HG03558 (cell line): ENCODE measurements at regions not wholly inside any gene's neighbourhood (a gene's known extent, or its start where the extent isn't known, plus 50 kb on each side); places are given as distances from the start of the nearest gene placed in this dataset.

Experiments used
- ATAC-seq: cut with Tn5 transposase; IDR thresholded peaks from one replicate; pipeline ENCODE4 v1.9.1; 2021; ENCODE audit warnings: moderate number of reproducible peaks; ENCODE audit not compliant: unreplicated experiment; ENCODE audit errors: extremely low read depth

DNA sequence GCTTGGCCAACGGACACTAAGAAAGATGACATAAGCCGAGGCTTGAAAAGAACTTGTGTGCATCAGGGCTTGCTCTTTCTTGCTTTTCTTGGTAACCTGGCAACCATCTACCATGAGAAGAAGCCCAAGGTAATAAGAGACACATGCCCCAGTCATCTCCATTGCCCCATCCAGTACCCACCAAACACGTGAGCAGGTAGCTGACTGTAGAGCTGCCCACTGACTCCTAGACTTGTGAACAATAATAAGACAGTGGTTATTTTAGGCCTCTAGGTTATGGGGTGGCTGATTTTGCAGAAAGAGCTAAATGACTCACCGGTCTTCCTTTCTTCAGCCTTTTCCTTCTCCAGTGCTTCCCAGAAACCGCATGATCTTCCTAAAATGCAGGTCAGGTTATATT, 105.0 kb upstream of the JUN start:
- no peak for ATAC-seq

DNA sequence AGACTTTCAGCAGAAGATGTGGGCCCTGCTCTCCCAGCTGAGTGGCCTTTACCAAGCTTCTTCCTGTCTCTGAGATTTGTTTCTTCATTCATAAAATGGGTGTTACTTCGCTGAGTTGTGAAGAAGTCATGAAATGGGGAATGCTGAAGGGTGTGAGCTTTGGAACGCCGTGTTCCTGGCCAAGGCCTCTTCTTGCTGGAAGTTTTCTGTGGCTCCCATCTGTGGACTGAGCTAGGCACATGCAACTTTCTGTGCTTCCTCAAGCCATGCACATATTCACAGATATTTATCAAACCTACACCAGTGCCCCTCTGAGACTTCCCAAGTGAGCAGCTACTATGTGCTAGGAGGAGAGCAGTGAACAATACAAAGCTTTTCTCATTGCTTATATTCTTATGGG, 106.3 kb upstream of the JUN start:
- no peak for ATAC-seq

DNA sequence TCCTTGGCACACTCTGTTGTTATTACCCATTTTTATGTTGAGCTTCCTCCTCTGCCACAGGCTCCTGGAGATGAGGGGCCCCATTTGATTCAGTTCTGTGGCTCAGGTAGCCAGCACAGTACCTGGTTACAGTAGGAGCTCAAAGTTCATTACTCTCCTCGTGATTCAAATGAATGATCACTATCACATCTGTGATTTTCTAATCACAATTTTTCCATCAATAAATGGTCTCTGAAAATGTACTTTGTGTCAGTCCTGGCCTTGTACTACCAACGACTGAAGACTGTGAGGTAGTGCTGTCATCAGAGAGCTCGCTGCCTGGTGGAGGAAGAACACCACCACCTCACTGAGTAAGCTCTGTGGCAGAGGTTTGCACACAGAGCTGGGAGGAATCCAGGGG, 106.8 kb upstream of the JUN start:
- no peak for ATAC-seq

DNA sequence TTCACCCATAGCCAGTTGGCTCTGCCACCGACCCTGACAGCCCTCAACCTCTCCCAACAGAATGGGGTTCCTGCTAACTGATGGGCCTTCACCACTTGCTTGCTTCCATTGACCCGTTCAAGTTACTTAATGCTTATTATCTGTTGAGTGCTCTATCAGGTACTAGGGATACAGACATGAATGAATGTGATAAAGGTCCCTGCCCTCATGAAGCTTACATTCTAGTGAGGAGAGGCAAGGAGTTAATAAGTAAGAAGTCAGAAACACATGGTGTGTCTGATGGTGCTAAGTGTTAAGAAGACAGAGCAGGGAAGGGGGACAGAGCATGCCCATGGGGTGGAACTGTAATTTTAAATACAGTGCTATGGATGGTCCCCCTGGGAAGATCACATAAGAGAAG, 107.5 kb upstream of the JUN start:
- no peak for ATAC-seq

DNA sequence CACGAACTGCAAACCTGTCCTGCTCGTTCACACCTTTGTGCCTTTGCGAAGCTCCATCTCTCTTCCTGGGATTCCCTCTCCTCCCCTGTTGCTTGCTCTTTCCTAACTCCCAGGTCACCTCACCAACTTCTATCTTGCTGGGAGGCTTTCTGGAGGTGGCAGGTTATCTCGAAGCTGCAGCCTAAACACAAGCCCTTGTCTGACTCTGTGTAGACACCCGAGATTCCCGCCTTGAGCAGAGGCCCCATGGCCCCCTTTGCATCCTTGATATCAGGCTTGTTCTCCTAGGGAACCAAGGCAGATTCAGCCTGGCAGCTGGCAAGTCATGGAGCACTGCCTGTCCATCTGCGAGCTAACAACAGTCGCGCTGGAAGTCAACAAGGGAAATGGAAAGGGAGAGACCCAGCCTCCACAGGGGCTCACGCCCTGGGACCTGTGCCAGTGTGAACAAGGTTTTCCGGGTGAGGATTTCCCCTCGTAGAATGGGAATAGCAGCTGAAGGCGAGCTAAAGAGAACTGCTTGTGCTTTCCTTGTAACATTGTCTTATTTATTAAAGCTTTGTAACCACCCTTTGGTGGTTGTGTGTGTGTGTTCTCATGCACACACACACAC, 109.5 kb upstream of the JUN start:
- ATAC-seq: no peak

DNA sequence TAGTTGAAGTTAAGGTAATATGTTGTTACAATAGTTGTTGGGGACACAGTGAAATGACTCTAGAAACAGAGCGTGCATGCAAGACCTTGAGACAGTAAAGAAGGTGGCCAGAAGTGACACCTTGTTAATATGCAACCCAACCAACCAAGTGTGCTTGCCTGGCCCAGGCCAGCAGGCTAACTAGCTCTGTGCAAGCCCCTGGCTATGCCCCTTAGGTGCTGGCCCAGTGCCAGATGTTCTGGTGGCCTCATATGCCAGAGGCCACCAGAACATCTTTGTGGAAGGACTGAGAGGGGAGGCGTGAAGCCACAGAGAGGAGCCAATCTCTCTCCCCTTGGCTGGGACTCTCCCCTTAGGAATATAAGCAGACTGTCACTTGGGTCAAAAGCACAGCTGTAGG, 111.2 kb upstream of the JUN start:
- no peak for ATAC-seq

DNA sequence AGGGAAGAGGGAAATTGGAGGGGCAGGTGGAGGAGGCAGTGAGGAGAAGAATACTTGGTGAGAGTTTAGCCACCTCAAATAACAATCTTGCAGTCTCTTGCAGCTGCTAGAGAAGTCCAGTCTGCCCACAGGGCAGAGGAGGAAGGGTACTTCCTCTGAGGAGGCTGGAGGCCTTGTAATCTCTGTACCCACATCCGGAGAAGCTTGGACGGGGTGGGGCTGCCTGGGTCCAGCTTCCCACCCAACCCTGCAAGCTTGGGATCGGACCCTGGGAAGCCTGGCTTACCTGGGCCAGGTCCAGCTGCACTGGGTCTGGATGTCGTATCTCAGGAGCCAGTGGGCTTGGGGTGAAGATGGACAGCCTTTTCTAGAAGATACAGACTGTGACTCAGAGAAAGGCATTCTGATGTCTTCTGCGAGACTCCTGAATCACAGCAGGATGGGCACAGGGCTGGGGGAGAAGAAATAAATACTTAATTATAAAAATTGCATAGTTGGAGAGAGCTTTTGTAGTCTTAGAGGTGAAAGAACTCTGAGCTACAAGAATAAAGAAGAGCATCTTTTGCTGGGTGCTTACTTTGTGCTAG, 111.8 kb upstream of the JUN start:
- no peak for ATAC-seq

DNA sequence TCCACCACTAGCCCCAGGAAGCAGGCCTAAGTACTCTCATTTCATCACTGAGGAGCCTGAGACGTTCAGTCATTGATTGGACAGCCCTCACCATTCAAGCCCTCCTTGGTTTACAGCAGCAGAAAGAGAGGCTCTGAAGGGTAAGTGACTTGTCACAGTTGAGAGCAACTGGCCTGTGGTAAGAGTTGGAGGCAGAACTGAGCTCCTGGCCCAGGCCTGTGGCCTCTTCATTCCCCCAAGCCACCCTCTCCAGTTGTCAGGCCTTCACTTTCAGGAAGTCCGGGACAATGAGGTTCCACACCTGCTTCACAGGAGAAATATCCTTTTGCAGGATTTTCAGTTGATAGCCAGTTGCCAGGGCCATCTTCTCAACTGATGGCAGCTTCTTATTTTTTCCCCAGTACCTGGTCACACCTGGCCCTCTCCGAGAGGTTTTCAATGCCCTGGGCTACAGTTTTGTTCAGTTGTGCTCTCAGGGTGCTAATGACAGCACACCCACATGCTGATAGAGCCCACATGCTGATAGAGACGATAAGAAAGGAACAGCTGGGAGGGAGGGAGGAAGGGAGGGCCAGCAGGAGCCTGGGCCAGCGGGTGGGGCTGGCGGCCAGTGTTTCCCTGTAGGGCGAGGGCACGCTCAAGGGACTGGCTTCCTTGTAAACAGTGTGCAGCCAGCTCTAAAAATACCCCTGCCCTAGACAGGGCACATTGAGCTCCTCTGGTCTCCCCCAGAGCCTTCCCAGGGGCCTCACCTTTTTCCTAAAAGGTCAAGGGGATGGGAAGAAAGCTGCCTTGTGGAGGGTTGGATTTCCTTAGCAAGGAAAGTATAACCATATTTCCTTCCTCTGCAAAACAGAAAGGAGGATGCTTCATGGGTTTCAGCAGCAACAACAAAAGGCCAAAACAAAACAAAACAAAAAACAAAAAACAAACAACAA, 112.7 kb upstream of the JUN start:
- ATAC-seq: no peak

DNA sequence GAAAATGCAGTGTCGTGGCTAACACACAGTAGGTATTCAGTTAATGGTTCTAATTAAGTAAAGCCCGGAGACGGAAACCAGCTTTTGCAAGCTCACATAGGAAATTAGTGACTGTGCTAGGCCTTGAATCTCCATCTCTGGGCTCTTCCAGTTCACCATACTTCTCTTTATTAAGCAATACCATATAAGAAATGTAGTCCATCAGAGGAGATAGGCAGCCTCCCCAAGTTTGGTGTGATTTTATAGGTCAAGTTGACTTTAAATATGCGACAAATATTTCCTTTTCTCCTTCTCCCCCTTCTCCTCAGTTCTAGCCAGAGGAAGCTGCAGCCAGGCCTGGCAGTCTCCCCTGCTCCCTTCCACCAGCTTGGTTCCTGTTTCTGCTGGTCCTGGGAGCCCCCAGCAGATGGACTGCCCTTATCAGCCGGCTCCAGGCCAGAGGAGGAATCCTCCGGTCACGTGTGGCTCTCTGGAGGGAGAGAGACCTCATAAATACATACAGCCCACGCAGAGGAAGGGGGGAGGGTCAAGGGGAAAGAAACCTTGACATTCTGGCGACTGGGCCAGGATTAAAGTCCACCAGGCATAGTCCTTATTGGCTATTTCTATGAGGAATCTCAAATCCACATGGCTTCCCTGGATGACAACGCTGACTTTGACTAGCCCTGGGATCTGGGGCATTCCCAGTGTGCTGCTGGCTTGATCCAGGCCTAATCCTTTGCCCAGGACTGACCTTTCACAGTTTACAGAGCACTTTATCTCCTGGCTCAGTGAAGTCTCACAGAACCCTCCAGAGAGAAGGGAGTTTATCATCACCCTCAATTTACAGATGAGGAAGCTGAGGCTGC, 115.1 kb upstream of the JUN start:
- ATAC-seq: no peak

DNA sequence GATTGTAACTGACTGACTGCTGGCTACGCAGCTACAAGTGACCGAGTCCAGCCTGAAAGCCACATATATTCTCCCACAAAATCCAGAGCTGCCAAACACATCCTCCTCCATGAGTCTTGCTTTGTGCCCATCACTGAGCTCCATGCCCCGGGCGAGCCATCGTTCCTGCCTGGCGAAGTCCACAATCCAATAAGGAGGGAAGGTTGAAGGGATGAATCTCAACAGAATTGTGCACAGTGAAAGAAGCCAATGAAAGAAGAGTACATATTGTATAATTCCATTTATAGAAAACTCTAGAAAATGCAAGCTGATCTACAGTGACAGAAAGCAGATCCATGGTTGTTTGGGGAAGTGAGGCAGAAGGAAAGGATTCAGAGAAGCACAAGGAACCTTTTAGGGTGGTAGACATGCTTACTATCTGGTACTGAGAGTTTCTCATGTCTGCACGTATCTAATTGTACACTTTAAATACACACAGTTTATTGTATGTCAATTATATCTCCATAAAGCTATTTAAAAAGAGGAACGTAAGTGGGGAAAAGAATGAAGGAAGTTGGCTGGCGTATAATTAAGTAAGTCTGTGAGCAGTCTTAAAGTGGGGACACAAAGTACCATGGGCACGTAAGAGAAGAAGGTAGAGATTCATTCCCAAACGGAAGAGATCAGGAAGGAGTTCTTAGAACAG, 115.9 kb upstream of the JUN start:
- ATAC-seq: no peak

DNA sequence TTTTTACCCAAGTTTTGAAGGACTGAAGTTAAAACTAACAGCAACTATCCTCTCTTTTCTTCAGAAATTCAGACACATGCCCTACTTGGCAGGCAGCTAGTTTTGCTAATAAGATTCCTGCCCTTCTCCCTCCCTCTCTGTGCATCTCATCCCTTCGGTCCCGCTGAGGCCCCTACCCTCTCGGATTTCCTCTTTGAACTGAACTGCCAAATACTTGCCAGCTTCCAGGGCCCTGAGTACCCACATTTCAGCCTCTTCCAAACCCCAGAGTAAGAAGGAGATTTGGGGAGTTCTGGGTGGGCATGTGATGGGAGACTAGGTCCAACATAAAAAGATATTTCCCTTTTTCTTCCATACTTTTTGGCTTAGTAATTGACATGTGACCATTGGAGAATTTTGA, 116.5 kb upstream of the JUN start:
- no peak for ATAC-seq

DNA sequence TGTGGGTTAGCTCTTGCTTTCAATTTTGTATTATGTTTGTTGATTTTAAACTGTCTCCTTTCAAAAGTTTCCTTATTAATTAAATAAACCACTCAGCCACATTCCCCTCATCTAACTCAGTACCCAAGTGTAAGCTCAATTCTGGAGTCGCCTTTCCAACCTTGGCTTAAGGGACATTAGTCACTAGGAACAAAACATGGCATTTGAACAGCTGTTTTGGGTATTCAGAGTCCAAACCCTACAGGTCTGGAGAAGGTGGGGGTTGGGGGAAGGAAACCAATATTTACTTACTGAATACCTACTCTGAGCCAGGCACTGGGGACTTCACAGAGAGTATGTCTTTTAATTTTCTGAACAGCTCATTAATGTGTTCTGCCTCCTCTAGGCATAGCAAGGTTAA, 117.2 kb upstream of the JUN start:
- no peak for ATAC-seq

DNA sequence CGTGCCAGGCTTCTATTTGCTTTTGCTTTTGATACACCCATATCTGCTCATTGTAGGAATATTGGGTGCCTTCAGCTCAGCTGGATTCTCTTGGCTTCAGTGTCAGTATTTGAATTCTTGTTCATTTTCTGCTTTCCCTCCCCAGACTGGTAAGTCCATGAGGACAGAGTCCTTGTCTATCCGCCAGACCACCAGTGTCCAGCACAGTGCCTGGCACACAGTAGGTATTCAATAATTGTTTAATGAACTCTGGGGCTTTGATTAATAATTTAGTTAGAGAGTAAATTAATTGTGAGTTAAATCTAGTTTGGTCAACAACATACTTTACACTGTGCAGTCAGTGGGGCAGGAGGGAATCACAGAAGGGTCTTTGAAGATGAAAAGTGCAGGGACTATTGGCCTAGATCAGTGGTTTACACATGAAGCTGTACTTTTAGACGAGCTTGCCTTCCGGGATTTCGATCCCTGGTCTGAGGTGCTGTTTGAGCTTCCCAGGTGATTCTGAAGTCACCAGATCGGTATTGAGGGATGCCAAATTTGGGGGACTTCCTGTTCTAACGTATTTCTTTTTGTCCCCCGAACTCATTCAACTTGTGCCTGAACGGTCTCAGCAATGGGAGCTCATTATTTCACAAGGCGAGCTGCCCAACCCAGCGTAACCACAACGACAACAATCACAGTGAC, 119.1 kb upstream of the JUN start:
- no peak for ATAC-seq

DNA sequence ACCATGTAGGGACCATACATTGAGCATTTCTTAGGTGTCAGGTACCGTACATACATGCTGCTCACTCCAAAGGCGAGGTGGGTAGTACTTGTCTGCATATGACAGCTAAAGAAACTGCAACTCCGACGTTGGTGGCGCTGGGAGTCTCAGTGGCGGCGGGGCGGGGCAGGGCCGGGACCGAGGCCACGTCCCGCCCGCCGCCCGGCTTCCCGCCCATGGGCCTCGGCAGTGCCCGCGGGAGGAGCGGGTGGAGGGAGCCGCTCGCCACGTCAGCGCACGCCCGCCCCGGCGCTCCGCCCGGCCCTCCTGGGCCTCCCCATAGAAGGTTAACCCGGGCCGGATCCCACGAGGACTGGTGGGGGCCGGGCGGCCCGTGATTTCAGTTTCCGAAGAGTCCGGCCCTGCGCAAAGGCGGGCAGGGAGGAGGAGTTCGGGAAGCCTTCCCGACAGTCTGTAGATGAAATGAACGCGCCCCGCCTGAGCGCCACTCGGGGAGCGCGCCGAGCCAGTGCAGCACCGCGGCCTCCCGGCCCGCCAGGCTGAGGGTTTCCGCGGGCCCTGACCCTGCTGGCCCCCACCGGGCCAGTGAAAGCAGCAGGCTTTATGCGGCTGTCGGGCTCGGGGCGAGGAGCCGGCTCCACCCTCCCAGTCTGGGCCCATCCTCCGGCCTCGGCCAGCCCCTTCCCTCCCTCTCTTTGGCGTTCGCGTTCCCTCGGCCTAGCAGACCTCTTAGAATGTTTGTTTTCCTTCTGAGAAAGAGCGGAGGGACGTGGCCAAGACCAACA, 119.9 kb upstream of the JUN start:
- peak; percentile 69 for ATAC-seq

DNA sequence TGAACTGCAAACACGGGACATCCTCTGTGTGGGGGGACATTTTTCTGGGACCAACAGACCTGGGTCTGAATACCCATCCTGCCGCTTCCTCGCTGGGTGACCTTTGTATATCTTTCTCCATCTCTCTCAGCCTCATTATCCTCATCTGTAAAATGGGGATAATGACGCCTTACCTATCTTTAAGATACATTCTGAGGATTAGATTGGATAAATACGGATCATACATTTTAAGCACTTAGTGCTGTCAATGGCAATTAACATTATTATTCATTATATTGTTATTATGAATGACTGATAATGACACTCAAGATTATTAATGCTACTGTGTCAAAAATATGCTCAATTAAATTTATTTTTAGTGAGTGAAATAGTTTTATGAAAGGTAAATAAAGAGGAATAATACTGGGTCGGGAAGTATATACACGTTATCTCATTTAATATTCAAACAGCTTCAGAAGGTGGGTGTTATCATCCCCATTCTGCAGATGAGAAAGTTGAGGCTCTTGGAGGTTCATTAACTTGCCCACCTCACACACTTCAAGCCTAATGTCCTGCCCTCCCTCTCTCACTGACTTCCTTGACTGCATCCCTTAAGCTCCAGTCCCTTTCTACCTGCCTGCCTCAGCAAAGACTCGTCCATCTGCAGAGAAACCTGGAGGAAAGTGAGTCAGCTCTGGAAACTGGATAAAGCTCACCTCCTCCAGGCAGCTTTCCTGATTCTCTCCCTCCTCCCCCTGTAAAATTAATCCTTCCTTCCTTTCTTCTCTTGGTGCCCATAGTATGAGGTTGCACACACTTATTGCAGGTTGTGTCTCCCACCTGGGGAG, 120.7 kb upstream of the JUN start:
- no peak for ATAC-seq

DNA sequence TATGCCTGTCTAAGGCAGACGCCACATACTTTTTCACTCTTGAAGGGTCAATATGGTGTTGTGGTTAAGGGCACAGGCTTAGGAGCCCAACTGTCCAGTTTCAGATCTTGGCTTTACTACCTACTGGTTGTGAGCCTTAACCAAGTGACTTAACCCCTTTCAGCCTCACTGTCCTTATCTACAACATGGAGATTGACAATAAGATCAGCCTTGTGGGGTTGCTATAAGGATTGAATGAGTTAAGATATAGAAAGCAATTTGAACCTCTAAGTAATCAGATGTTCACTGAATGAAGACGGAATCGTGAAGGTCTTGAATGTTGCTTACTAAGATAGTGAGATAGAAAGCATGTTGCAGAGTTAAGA, 121.3 kb upstream of the JUN start:
- no peak for ATAC-seq

DNA sequence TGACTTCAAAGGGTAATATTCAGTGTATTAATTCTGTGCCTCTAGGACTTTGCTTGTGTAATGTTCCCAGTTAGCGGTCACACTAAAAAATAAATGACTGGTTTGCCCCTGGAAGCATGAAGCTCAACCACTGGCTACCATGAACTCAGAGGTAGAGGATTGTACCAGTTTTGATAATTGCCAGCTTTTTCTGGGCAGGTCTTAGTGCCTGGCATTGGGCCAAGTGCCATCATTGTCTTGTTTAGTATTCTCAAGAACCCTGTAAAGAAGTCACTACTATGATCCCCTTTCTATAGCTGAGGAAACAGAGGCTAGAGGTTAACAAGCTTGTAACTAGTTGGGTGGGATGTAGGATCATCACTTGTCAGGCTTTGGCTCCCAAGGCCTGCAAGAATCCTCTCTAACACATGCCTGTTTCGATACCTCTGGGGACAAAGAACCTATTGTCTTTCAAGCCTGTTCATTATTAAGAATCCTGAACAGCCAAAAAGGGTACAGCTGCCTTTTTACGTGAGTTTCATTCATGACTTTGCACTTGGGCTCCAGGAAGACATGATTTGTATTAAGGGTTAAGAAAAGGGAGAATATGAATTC, 121.9 kb upstream of the JUN start:
- no peak for ATAC-seq

DNA sequence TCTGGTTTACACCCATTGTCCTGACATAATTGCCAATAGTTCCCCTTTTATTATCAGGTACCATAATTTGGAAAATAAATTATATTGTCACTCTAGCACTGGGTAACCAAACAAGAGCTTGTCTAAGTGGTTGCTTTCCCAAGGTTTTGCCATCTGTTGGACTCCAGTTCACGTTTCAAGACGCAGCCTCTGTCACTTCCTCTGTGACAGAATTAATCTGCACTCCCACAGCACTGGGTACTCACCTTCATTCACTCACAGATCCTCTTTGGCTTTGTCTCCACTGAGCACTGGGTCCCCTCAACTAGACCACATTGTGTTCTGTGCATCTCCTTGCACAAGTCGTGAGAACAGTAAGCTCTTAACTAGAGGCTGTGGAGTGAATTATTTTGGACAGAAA, 123.6 kb upstream of the JUN start:
- no peak for ATAC-seq
